Left lung (tissue), 4 donors: ENCODE measurements at regions not wholly inside any gene's neighbourhood (a gene's known extent, or its start where the extent isn't known, plus 50 kb on each side); places are given as distances from the start of the nearest gene placed in this dataset.
"Not testable (repeated sequence)": the region's sequence is repeated elsewhere in the genome, so short reads cannot be mapped to it uniquely, and the experiment has no call there.

ENCODE experiments used
- ATAC-seq: fragments of 200-7000 bp; cut with Tn5 transposase; one replicate; pipeline ENCODE4 v1.9.1; 2020; ENCODE audit warnings: moderate library complexity
- DNase-seq, 4 donors: peaks; one replicate each; pipeline ENCODE4 v3.0.0-alpha.2; 2013 to 2020
- H3K27ac ChIP-seq, 2 donors: fragments of 200-600 bp; sonication (generic) in 1 of 2; one replicate each; pipeline versions ENCODE4 v1.5.0 to v1.8.0; 2020 to 2021
- H3K27me3 ChIP-seq, 2 donors: fragments of 200-600 bp; sonication (generic) in 1 of 2; one replicate each; pipeline versions ENCODE4 v1.5.0 to v1.8.0; 2020 to 2021
- H3K36me3 ChIP-seq, 2 donors: fragments of 200-600 bp; sonication (generic) in 1 of 2; one replicate each; pipeline versions ENCODE4 v1.5.0 to v1.8.0; 2020 to 2021
- H3K4me1 ChIP-seq, 2 donors: fragments of 200-600 bp; one replicate each; pipeline ENCODE4 v1.8.0; 2021
- H3K4me3 ChIP-seq, 2 donors: fragments of 200-600 bp; sonication (generic) in 1 of 2; one replicate each; pipeline versions ENCODE4 v1.5.0 to v1.8.0; 2020 to 2021; ENCODE audit warnings: mild to moderate bottlenecking in 1 of 2
- H3K9me3 ChIP-seq, 2 donors: fragments of 200-600 bp; sonication (generic) in 1 of 2; one replicate each; pipeline versions ENCODE4 v1.5.0 to v1.8.0; 2020 to 2021
- intact Hi-C, 2 donors: fragments of 100-400 bp; cut with DNase I; formaldehyde crosslinking; loops; one replicate each; pipeline versions ENCODE4 v1.11.2 to v1.14.2; 2022
- TF ChIP-seq, protein P1 (sequence below), 2 donors: fragments of 200-600 bp; sonication (generic) in 1 of 2; IDR thresholded peaks; one replicate each; pipeline versions ENCODE4 v1.5.0 to v1.8.0; 2021; ENCODE audit warnings: antibody characterized with exemption in 2 of 2
- donor health status: DM: no; HTN: yes; CAD: no.
- donor health status: DM: no; HTN: no; CAD: no.

- Histone ChIP-seq H3K4me1 (peaks cover 0 to 20% of the 10 kb centered on the region in 2 donors), H3K4me3 (no peak overlapping the region), H3K27me3 (peaks cover 5 to 33% of the 10 kb centered on the region in 2 donors), H3K9me3 (no peaks in the 10 kb centered on the region), H3K27ac (no peak overlapping the region), H3K36me3 (no peaks in the 10 kb centered on the region)
- intact Hi-C loops, result no loop called here
- no peak for DNase-seq
- TF ChIP-seq, protein P1, sequence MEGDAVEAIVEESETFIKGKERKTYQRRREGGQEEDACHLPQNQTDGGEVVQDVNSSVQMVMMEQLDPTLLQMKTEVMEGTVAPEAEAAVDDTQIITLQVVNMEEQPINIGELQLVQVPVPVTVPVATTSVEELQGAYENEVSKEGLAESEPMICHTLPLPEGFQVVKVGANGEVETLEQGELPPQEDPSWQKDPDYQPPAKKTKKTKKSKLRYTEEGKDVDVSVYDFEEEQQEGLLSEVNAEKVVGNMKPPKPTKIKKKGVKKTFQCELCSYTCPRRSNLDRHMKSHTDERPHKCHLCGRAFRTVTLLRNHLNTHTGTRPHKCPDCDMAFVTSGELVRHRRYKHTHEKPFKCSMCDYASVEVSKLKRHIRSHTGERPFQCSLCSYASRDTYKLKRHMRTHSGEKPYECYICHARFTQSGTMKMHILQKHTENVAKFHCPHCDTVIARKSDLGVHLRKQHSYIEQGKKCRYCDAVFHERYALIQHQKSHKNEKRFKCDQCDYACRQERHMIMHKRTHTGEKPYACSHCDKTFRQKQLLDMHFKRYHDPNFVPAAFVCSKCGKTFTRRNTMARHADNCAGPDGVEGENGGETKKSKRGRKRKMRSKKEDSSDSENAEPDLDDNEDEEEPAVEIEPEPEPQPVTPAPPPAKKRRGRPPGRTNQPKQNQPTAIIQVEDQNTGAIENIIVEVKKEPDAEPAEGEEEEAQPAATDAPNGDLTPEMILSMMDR (IDR thresholded peaks at IDR 0.05), result no peak
- ATAC-seq, result no peak
Measured at GRCh38 chr1:25009671-25010262, 79.7 kb upstream of the RUNX3 start.

DNA sequence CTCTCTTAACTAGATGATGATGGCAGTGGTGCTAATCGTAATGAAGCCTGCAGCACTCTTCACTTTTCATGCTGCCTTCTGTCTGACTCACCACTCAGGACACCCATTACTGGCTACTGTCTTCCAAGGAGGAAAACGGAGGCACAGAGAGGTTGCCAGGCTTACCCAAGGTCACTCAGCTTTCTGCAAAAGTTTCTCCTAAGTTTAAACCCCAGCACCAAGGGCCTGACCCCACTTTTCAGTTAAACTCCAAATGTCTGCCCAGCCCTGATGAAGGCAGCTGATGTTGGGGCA lies 78.1 kb upstream of the RUNX3 start:
- peaks cover 0 to 20% of the 10 kb centered on the region in 2 donors for H3K4me1 ChIP-seq
- no peaks in the 10 kb centered on the region for H3K36me3 ChIP-seq
- DNase-seq (no peak), ATAC-seq (no peak)
- no peaks in the 10 kb centered on the region for H3K9me3 ChIP-seq
- TF ChIP-seq, protein P1 (IDR thresholded peaks at IDR 0.05), result no peak
- H3K27me3 ChIP-seq, result peaks cover 5 to 33% of the 10 kb centered on the region in 2 donors
- no peak overlapping the region for H3K4me3 ChIP-seq
- H3K27ac ChIP-seq, result no peak overlapping the region
- intact Hi-C loops, result no loop called here

GRCh38 chr1:25007390-25008191 lies 77.5 kb upstream of the RUNX3 start:
- DNase-seq, H3K36me3 ChIP-seq, H3K9me3 ChIP-seq, H3K27ac ChIP-seq, intact Hi-C loops: not testable (repeated sequence)
- Histone ChIP-seq H3K27me3 (peaks cover 5 to 33% of the 10 kb centered on the region in 2 donors), H3K4me1 (peaks cover 0 to 20% of the 10 kb centered on the region in 2 donors), H3K4me3 (peak overlapping the region in 1 of 2 donors; percentile 10)
- ATAC-seq, result peak; percentile 63

- DNase-seq (peak in 2 of 4 donors; percentile 50 to 74), ATAC-seq (no peak)
- Histone ChIP-seq H3K4me3 (no peak overlapping the region), H3K27me3 (peaks cover 5 to 33% of the 10 kb centered on the region in 2 donors), H3K9me3 (no peaks in the 10 kb centered on the region), H3K4me1 (peaks cover 0 to 18% of the 10 kb centered on the region in 2 donors), H3K36me3 (no peaks in the 10 kb centered on the region), H3K27ac (no peak overlapping the region)
- TF ChIP-seq, protein P1 (IDR thresholded peaks at IDR 0.05), result no peak
- intact Hi-C loops, result no loop called here
Measured at GRCh38 chr1:25006770-25007169, 76.7 kb upstream of the RUNX3 start.

DNA sequence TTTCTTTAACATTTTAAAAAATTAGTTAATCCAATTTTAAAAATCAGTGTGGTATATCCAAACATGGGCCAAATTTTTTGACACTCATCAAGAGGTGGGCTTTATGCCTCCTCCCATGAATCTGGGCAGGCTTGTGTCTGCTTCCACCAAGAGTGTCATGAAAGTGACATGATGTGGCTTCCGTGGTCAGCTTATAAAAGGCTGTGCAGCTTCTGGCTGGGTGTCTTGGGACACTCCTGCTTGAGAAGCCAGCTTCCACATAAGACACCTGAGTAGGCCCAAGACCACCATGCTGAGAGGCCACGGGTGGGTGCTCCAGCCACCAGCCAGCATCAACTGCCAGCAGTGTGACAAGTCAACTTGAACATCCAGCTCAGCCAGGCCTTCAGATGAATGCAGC lies 74.3 kb upstream of the RUNX3 start:
- intact Hi-C loops, result no loop called here
- peaks cover 0 to 13% of the 10 kb centered on the region in 2 donors for H3K4me1 ChIP-seq
- H3K9me3 ChIP-seq, result no peaks in the 10 kb centered on the region
- TF ChIP-seq, protein P1 (IDR thresholded peaks at IDR 0.05), result no peak
- peak in 1 of 4 donors; percentile 47 for DNase-seq
- no peak overlapping the region for H3K4me3 ChIP-seq
- no peak for ATAC-seq
- H3K27me3 ChIP-seq, result peaks cover 5 to 33% of the 10 kb centered on the region in 2 donors
- no peak overlapping the region for H3K27ac ChIP-seq
- H3K36me3 ChIP-seq, result no peaks in the 10 kb centered on the region
